Tibial artery (tissue), 4 donors: ENCODE measurements at regions not wholly inside any gene's neighbourhood (a gene's known extent, or its start where the extent isn't known, plus 50 kb on each side); places are given as distances from the start of the nearest gene placed in this dataset.

Experiments used
- DNase-seq, 2 donors: peaks; one replicate each; pipeline ENCODE4 v3.0.0-alpha.2; 2019
- H3K27ac ChIP-seq, 2 donors: fragments of 200-600 bp; sonication (generic) in 1 of 2; 1 replicate in 1 of 2; 2 replicates in 1 of 2; pipeline ENCODE4 v1.5.1; 2018 to 2019; ENCODE audit warnings: mild to moderate bottlenecking in 1 of 2
- H3K27me3 ChIP-seq, 2 donors: fragments of 200-600 bp; sonication (generic) in 1 of 2; one replicate each; pipeline versions ENCODE4 v1.5.1 to v1.6.0; 2016 to 2019
- H3K36me3 ChIP-seq, 3 donors: fragments of 200-600 bp; sonication (generic) in 2 of 3; one replicate each; pipeline ENCODE4 v1.5.1; 2016 to 2019; ENCODE audit warnings: mild to moderate bottlenecking in 2 of 3
- H3K4me1 ChIP-seq, 4 donors: fragments of 200-600 bp; sonication (generic) in 2 of 4; 1 replicate in 3 of 4; 2 replicates in 1 of 4; pipeline ENCODE4 v1.5.1; 2016 to 2019
- H3K4me3 ChIP-seq, 2 donors: fragments of 200-600 bp; sonication (generic) in 1 of 2; 1 replicate in 1 of 2; 2 replicates in 1 of 2; pipeline ENCODE4 v1.5.1; 2018 to 2019; ENCODE audit warnings: mild to moderate bottlenecking in 2 of 2
- H3K9me3 ChIP-seq, 3 donors: fragments of 200-600 bp; sonication (generic) in 1 of 3; one replicate each; pipeline ENCODE4 v1.5.1; 2016 to 2019
- CTCF ChIP-seq, 2 experiments: fragments of 200-600 bp in 1 of 2; fragments of 450-650 bp in 1 of 2; IDR thresholded peaks; one replicate each; pipeline ENCODE4 v1.5.1; 2017 to 2019; ENCODE audit warnings: antibody characterized with exemption in 2 of 2, mild to moderate bottlenecking in 1 of 2, moderate library complexity in 1 of 2
- intact Hi-C: fragments of 100-400 bp; cut with DNase I; formaldehyde crosslinking; loops from one replicate; pipeline ENCODE4 v1.15.0; 2023; ENCODE audit warnings: low total_unique reads

GRCh38 chr5:125215593-125215992 is 469.2 kb upstream of the ZNF608 start:
- Histone ChIP-seq H3K36me3 (no peaks in the 10 kb centered on the region), H3K27me3 (no peaks in the 10 kb centered on the region), H3K27ac (no peak overlapping the region), H3K4me1 (no peaks in the 10 kb centered on the region), H3K4me3 (no peak overlapping the region), H3K9me3 (no peaks in the 10 kb centered on the region)
- no peak for TF ChIP-seq CTCF (IDR thresholded peaks at IDR 0.05)
- DNase-seq = no peak
- intact Hi-C loops = no loop called here

GRCh38 chr5:125219710-125220109 is 473.3 kb upstream of the ZNF608 start:
- DNase-seq = no peak

GRCh38 chr5:125220284-125220683 is 473.8 kb upstream of the ZNF608 start:
- Histone ChIP-seq H3K36me3 (no peaks in the 10 kb centered on the region), H3K9me3 (no peaks in the 10 kb centered on the region), H3K4me3 (no peak overlapping the region), H3K4me1 (peaks cover 0 to 7% (median 5%) of the 10 kb centered on the region in 4 donors), H3K27ac (no peak overlapping the region), H3K27me3 (no peaks in the 10 kb centered on the region)
- TF ChIP-seq CTCF (IDR thresholded peaks at IDR 0.05) = no peak
- DNase-seq = no peak
- intact Hi-C loops = no loop called here

More at GRCh38 chr5:125219710-125220109, 473.3 kb upstream of the ZNF608 start:
- H3K9me3 ChIP-seq = no peaks in the 10 kb centered on the region
- H3K4me1 ChIP-seq = peaks cover 0 to 7% (median 5%) of the 10 kb centered on the region in 4 donors
- H3K36me3 ChIP-seq = no peaks in the 10 kb centered on the region
- H3K4me3 ChIP-seq = no peak overlapping the region
- TF ChIP-seq CTCF (IDR thresholded peaks at IDR 0.05) = no peak
- H3K27ac ChIP-seq = no peak overlapping the region
- no peaks in the 10 kb centered on the region for H3K27me3 ChIP-seq
- intact Hi-C loops = no loop called here

GRCh38 chr5:125222597-125223240 is 476.3 kb upstream of the ZNF608 start:
- no peaks in the 10 kb centered on the region for H3K36me3 ChIP-seq
- no peaks in the 10 kb centered on the region for H3K27me3 ChIP-seq
- H3K4me1 ChIP-seq = peaks cover 0 to 7% (median 5%) of the 10 kb centered on the region in 4 donors
- H3K9me3 ChIP-seq = no peaks in the 10 kb centered on the region
- intact Hi-C loops = no loop called here
- H3K4me3 ChIP-seq = no peak overlapping the region
- no peak for DNase-seq
- no peak overlapping the region for H3K27ac ChIP-seq
- TF ChIP-seq CTCF (IDR thresholded peaks at IDR 0.05) = no peak

- Histone ChIP-seq H3K27me3 (no peaks in the 10 kb centered on the region), H3K36me3 (no peaks in the 10 kb centered on the region), H3K4me1 (peaks cover 0 to 7% (median 5%) of the 10 kb centered on the region in 4 donors), H3K9me3 (no peaks in the 10 kb centered on the region), H3K27ac (no peak overlapping the region), H3K4me3 (no peak overlapping the region)
- intact Hi-C loops = no loop called here
- no peak for TF ChIP-seq CTCF (IDR thresholded peaks at IDR 0.05)
- DNase-seq = no peak
Observed at GRCh38 chr5:125225424-125225823, 479.0 kb upstream of the ZNF608 start.
